Small intestine (tissue), 7 donors: ENCODE measurements at regions not wholly inside any gene's neighbourhood (a gene's known extent, or its start where the extent isn't known, plus 50 kb on each side); places are given as distances from the start of the nearest gene placed in this dataset.
A peak's percentile ranks its signal among the peaks of the same experiment; 100 is the strongest.

ENCODE experiments used
- DNase-seq, 2 donors: peaks; one replicate each; pipeline versions ENCODE4 v3.0.0 to v3.0.0-alpha.2; 2013
- FAIRE-seq: peaks from 2 replicates; lab custom pipeline; 2012; peaks lifted over from hg19 to GRCh38; lab: Jason Lieb, UNC
- H3K27ac ChIP-seq, 3 donors: one replicate each; pipeline ENCODE4 v1.5.1; 2013; ENCODE audit warnings: low read length in 2 of 3, mild to moderate bottlenecking in 2 of 3, control low read depth in 1 of 3, inconsistent platforms in 1 of 3, low read depth in 1 of 3, moderate library complexity in 1 of 3
- H3K27me3 ChIP-seq, 3 donors: one replicate each; pipeline ENCODE4 v1.6.1; 2013; ENCODE audit warnings: low read length in 3 of 3, inconsistent platforms in 1 of 3; ENCODE audit not compliant: control insufficient read depth in 3 of 3, insufficient read depth in 3 of 3
- H3K36me3 ChIP-seq, 3 donors: one replicate each; pipeline ENCODE4 v1.6.1; 2013; ENCODE audit warnings: low read length in 3 of 3, inconsistent platforms in 1 of 3, low read depth in 1 of 3, mild to moderate bottlenecking in 1 of 3, moderate library complexity in 1 of 3; ENCODE audit not compliant: control insufficient read depth in 3 of 3, insufficient read depth in 2 of 3
- H3K4me1 ChIP-seq, 3 donors: one replicate each; pipeline ENCODE4 v1.6.1; 2013; ENCODE audit warnings: low read length in 2 of 3, inconsistent platforms in 1 of 3, low read depth in 1 of 3, mild to moderate bottlenecking in 1 of 3, moderate library complexity in 1 of 3; ENCODE audit not compliant: control insufficient read depth in 3 of 3, insufficient read depth in 2 of 3
- H3K4me3 ChIP-seq, 3 donors: one replicate each; pipeline ENCODE4 v1.5.1; 2013; ENCODE audit warnings: low read length in 3 of 3, control low read depth in 1 of 3, inconsistent platforms in 1 of 3, low read depth in 1 of 3, mild to moderate bottlenecking in 1 of 3, moderate library complexity in 1 of 3
- H3K9me3 ChIP-seq, 2 donors: one replicate each; pipeline ENCODE4 v1.6.1; 2013; ENCODE audit warnings: low read depth in 1 of 2, low read length in 1 of 2; ENCODE audit not compliant: control insufficient read depth in 2 of 2, insufficient read depth in 1 of 2
- WGBS, 3 donors: extraction: QIAGEN DNeasy Blood & Tissue Kit; methylation state at CpG; one replicate each; pipeline ENCODE4 v1.1.7; 2013; 5-methylcytosine and 5-hydroxymethylcytosine counted together
- donor health status: healthy with polysubstance abuse.
- donor health status: control.
- donor health status: control.
- donor health status: Bipolar disorder and iron deficiency.
- donor health status: healthy.

- Histone ChIP-seq H3K9me3 (no peaks in the 10 kb centered on the region), H3K27me3 (no peaks in the 10 kb centered on the region), H3K4me1 (peaks cover 5 to 42% (median 10%) of the 10 kb centered on the region in 3 donors), H3K27ac (no peak overlapping the region), H3K4me3 (no peak overlapping the region), H3K36me3 (no peaks in the 10 kb centered on the region)
- FAIRE-seq (no peak), DNase-seq (no peak)
- WGBS, 3 donors: 93 to 95% (median 94%) methylated on average over 4 of the region's 4 CpGs
Measured at GRCh38 chr15:35701402-35702046, 155.6 kb upstream of the DPH6 start.

DNA sequence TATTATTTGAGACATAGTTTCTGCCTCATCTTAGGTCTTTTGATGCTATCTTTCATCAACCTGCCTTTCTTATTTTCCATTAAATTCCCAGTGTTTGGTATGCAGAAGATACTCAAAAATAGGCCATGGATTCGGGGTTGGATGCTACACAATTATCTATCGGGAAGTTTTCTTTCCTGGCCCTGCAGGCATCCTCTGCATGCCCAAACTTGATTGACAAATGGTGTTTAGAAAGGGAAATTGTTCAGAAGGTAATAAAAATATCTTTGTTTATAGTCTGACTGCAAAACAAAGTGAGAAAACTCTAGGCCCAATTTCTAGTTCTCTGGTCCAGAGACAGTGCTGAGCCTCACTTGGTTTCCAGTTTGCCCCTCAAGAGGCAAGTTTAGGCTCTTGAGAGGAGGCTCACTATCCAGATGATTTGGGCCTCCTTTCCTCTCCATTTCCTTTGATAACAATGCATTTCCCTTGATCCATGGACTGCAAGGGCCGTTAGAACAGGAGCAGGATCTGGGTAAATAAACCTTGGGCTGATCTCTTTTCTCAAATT, 157.1 kb upstream of the DPH6 start:
- Histone ChIP-seq H3K4me3 (no peak overlapping the region), H3K9me3 (no peaks in the 10 kb centered on the region), H3K4me1 (peaks cover 2 to 30% (median 5%) of the 10 kb centered on the region in 3 donors), H3K27ac (no peak overlapping the region), H3K27me3 (no peaks in the 10 kb centered on the region), H3K36me3 (no peaks in the 10 kb centered on the region)
- no peak for FAIRE-seq
- no peak for DNase-seq
- 61 to 69% (median 66%) methylated on average over 3 of the region's 3 CpGs for WGBS, 3 donors

GRCh38 chr15:35705030-35705883, 159.3 kb upstream of the DPH6 start:
- peaks cover 0 to 14% (median 2%) of the 10 kb centered on the region in 3 donors for H3K4me1 ChIP-seq
- FAIRE-seq (no peak), DNase-seq (no peak)
- no peaks in the 10 kb centered on the region for H3K36me3 ChIP-seq
- H3K27me3 ChIP-seq: no peaks in the 10 kb centered on the region
- no peak overlapping the region for H3K4me3 ChIP-seq
- H3K9me3 ChIP-seq: no peaks in the 10 kb centered on the region
- H3K27ac ChIP-seq: peak overlapping the region in 2 of 3 donors; percentile 3 to 8
- WGBS, 3 donors: 58 to 70% (median 63%) methylated on average over 2 of the region's 2 CpGs

DNA sequence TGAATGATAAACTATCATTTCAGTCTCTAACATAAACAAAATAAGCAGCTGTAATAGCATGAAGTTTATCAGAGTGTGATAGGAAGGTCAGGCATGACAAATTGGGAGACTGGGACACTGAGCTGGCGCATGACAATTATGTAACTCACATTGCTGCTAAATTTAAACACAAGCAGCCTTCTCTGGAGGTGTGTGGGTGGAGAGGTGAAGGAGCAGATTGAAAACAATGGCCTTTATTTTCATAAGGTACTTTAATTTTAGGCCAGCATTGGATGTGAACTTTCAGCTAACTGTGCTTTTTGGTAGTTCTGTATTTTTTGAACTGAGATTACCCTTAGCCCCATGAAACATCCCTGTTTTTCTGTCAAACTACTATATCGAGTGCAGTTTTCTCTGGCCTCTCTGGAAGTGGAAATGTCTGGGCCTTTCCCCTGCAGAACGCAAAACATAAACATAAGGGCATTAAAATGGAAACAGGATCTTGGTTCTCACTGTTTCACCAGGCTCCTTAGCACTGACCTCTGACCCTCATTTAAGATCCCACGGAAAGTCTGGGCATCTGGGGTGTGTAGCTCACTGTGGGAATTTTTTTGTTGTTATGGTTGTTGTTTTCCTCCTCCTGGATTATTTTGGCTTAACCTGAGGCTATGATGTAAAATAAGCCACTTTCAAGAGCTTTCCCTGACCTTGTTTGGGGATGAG, 160.1 kb upstream of the DPH6 start:
- no peaks in the 10 kb centered on the region for H3K27me3 ChIP-seq
- WGBS, 3 donors: 50 to 65% (median 60%) methylated on average over 4 of the region's 4 CpGs
- no peaks in the 10 kb centered on the region for H3K36me3 ChIP-seq
- DNase-seq: no peak
- H3K4me1 ChIP-seq: peaks cover 0 to 14% (median 2%) of the 10 kb centered on the region in 3 donors
- H3K4me3 ChIP-seq: no peak overlapping the region
- FAIRE-seq: no peak
- no peak overlapping the region for H3K27ac ChIP-seq
- no peaks in the 10 kb centered on the region for H3K9me3 ChIP-seq

GRCh38 chr15:35712956-35713355, 167.0 kb upstream of the DPH6 start:
- H3K27me3 ChIP-seq: no peaks in the 10 kb centered on the region
- FAIRE-seq: no peak
- no peak for DNase-seq
- no peaks in the 10 kb centered on the region for H3K36me3 ChIP-seq
- 14 to 49% (median 38%) methylated on average over 2 of the region's 2 CpGs for WGBS, 3 donors
- no peaks in the 10 kb centered on the region for H3K4me1 ChIP-seq
- no peak overlapping the region for H3K27ac ChIP-seq
- H3K4me3 ChIP-seq: no peak overlapping the region
- no peaks in the 10 kb centered on the region for H3K9me3 ChIP-seq

DNA sequence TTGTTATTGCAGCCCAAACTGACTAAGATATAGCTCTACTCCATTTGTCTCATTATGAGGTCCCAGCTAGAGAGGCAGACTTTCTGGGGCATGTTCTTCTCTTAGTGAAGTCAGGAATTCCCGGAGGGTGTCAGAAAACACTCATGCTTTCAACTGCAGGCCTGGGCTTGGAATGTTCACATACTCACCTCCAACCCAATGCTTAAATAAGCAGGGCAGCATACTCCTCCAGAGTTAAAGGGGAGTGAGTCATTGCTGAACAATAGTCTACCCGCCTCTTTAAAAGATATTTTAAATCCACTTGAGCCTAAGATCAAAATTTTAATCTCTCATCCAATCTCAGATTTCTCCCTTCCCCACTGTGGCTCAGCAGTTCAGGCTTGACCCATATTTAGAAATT, 167.8 kb upstream of the DPH6 start:
- DNase-seq (no peak), FAIRE-seq (no peak)
- Histone ChIP-seq H3K27ac (no peak overlapping the region), H3K9me3 (no peaks in the 10 kb centered on the region), H3K36me3 (no peaks in the 10 kb centered on the region), H3K27me3 (no peaks in the 10 kb centered on the region), H3K4me3 (no peak overlapping the region), H3K4me1 (no peaks in the 10 kb centered on the region)
- WGBS, 3 donors: 83 to 88% (median 87%) methylated on average over 2 of the region's 2 CpGs

DNA sequence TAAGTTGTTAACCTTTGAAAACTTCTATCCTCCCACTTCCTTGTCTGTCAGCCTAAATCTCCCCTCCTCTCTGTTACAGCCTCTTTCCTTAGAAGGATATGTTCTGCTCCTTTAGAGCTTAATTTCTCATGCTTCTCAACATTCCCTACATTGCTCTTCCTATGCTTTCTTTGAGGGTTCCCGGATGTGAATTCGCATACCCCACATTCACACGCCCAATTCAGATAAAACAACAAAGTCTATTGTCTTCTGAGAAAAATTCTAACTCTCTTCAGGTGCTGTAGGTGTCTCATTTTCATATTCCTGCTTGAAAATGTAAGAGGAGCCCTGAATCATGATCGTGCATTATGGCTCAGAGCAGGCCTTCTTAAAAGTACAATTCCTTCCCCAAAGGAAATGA, 171.8 kb upstream of the DPH6 start:
- FAIRE-seq (no peak), DNase-seq (no peak)
- Histone ChIP-seq H3K27ac (no peak overlapping the region), H3K27me3 (no peaks in the 10 kb centered on the region), H3K36me3 (no peaks in the 10 kb centered on the region), H3K4me1 (peaks cover 0 to 3% (median 0%) of the 10 kb centered on the region in 3 donors), H3K9me3 (no peaks in the 10 kb centered on the region), H3K4me3 (no peak overlapping the region)
- WGBS, 3 donors: 75 to 90% (median 81%) methylated on average over 4 of the region's 4 CpGs

GRCh38 chr15:35720019-35720418, 174.1 kb upstream of the DPH6 start:
- 28 to 66% (median 32%) methylated on average over 2 of the region's 2 CpGs for WGBS, 3 donors
- H3K4me1 ChIP-seq: peaks cover 0 to 3% (median 0%) of the 10 kb centered on the region in 3 donors
- H3K36me3 ChIP-seq: no peaks in the 10 kb centered on the region
- H3K9me3 ChIP-seq: no peaks in the 10 kb centered on the region
- H3K4me3 ChIP-seq: no peak overlapping the region
- DNase-seq (peak in 1 of 2 donors; percentile 33), FAIRE-seq (no peak)
- H3K27ac ChIP-seq: no peak overlapping the region
- H3K27me3 ChIP-seq: no peaks in the 10 kb centered on the region
